Esophagus muscularis mucosa (tissue), 4 donors: ENCODE measurements at regions not wholly inside any gene's neighbourhood (a gene's known extent, or its start where the extent isn't known, plus 50 kb on each side); places are given as distances from the start of the nearest gene placed in this dataset.

Experiments
- DNase-seq: peaks from one replicate; pipeline ENCODE4 v3.0.0-alpha.2; 2017; ENCODE audit errors: extremely low spot score
- H3K27ac ChIP-seq, 4 donors: fragments of 200-600 bp; sonication (generic); replicated peaks in 1 of 4; 1 replicate in 3 of 4; 2 replicates in 1 of 4; pipeline ENCODE4 v1.5.1; 2016 to 2019; ENCODE audit warnings: mild to moderate bottlenecking in 1 of 4
- H3K27me3 ChIP-seq, 4 donors: fragments of 200-600 bp; sonication (generic); one replicate each; pipeline versions ENCODE4 v1.5.1 to v1.6.0; 2016 to 2019
- H3K36me3 ChIP-seq, 4 donors: fragments of 200-600 bp; sonication (generic); one replicate each; pipeline ENCODE4 v1.5.1; 2016 to 2019
- H3K4me1 ChIP-seq, 4 donors: fragments of 200-600 bp; sonication (generic); one replicate each; pipeline ENCODE4 v1.5.1; 2016 to 2019
- H3K4me3 ChIP-seq, 4 donors: fragments of 200-600 bp; sonication (generic); 1 replicate in 2 of 4; 2 replicates in 2 of 4; pipeline ENCODE4 v1.5.1; 2016 to 2019; ENCODE audit warnings: mild to moderate bottlenecking in 4 of 4, moderate library complexity in 1 of 4
- H3K9me3 ChIP-seq, 4 donors: fragments of 200-600 bp; sonication (generic); 1 replicate in 3 of 4; 2 replicates in 1 of 4; pipeline ENCODE4 v1.5.1; 2016 to 2019
- CTCF ChIP-seq, 3 experiments: fragments of 200-600 bp in 2 of 3; fragments of 450-650 bp in 1 of 3; sonication (generic) in 2 of 3; IDR thresholded peaks; one replicate each; pipeline ENCODE4 v1.5.1; 2017 to 2019; ENCODE audit warnings: antibody characterized with exemption in 3 of 3, mild to moderate bottlenecking in 2 of 3, moderate library complexity in 1 of 3
- EP300 ChIP-seq: sonication (generic); formaldehyde crosslinking; IDR thresholded peaks from one replicate; pipeline ENCODE4 v1.6.1; 2017; ENCODE audit warnings: antibody characterized with exemption
- POLR2A ChIP-seq: fragments of 450-650 bp; IDR thresholded peaks from one replicate; pipeline ENCODE4 v1.6.1; 2017; ENCODE audit warnings: antibody characterized with exemption, moderate library complexity, mild to moderate bottlenecking, low read depth
- POLR2AphosphoS5 ChIP-seq, 2 donors: sonication (generic); formaldehyde crosslinking; IDR thresholded peaks; one replicate each; pipeline ENCODE4 v1.6.1; 2017; ENCODE audit warnings: antibody characterized with exemption in 2 of 2
- WGBS: methylation state at CpG from one replicate; pipeline ENCODE4 v1.1.5; 2018; 5-methylcytosine and 5-hydroxymethylcytosine counted together
- intact Hi-C: fragments of 100-400 bp; cut with DNase I; formaldehyde crosslinking; loops from one replicate; pipeline ENCODE4 v1.15.1; 2023

GRCh38 chr7:24466168-24466768 lies 107.0 kb upstream of the PALS2 start:
- Histone ChIP-seq H3K4me1 (no peaks in the 10 kb centered on the region), H3K4me3 (no peak overlapping the region), H3K27ac (no peak overlapping the region), H3K9me3 (no peaks in the 10 kb centered on the region), H3K36me3 (no peaks in the 10 kb centered on the region), H3K27me3 (no peaks in the 10 kb centered on the region)
- 62% methylated on average over 3 of the region's 3 CpGs for WGBS
- TF ChIP-seq POLR2AphosphoS5 (IDR thresholded peaks at IDR 0.05) = no peak
- no peak for TF ChIP-seq POLR2A
- TF ChIP-seq CTCF (IDR thresholded peaks at IDR 0.05) = no peak
- TF ChIP-seq EP300 = no peak
- intact Hi-C loops = no loop called here
- no peak for DNase-seq

GRCh38 chr7:24469118-24469517 lies 104.1 kb upstream of the PALS2 start:
- Histone ChIP-seq H3K9me3 (no peaks in the 10 kb centered on the region), H3K27me3 (no peaks in the 10 kb centered on the region), H3K4me3 (no peak overlapping the region), H3K27ac (no peak overlapping the region), H3K4me1 (no peaks in the 10 kb centered on the region), H3K36me3 (no peaks in the 10 kb centered on the region)
- no peak for DNase-seq
- TF ChIP-seq CTCF (IDR thresholded peaks at IDR 0.05) (no peak), POLR2A (no peak), EP300 (no peak), POLR2AphosphoS5 (IDR thresholded peaks at IDR 0.05) (no peak)
- WGBS = 87% methylated on average over 2 of the region's 2 CpGs
- intact Hi-C loops = no loop called here

GRCh38 chr7:24472093-24472492 lies 101.2 kb upstream of the PALS2 start:
- no peaks in the 10 kb centered on the region for H3K9me3 ChIP-seq
- no peak overlapping the region for H3K4me3 ChIP-seq
- no peak for DNase-seq
- no peak for TF ChIP-seq CTCF (IDR thresholded peaks at IDR 0.05)
- no peak for TF ChIP-seq EP300
- intact Hi-C loops = no loop called here
- no peaks in the 10 kb centered on the region for H3K27me3 ChIP-seq
- peaks cover 0 to 7% (median 6%) of the 10 kb centered on the region in 4 donors for H3K4me1 ChIP-seq
- H3K27ac ChIP-seq = no peak overlapping the region
- WGBS = 89% methylated on average over 1 of the region's 1 CpG
- H3K36me3 ChIP-seq = no peaks in the 10 kb centered on the region

GRCh38 chr7:24475166-24475961 lies 97.9 kb upstream of the PALS2 start:
- H3K4me1 ChIP-seq = peaks cover 4 to 23% (median 20%) of the 10 kb centered on the region in 4 donors
- no peak overlapping the region for H3K4me3 ChIP-seq
- intact Hi-C loops = no loop called here
- no peaks in the 10 kb centered on the region for H3K9me3 ChIP-seq
- 76% methylated on average over 8 of the region's 8 CpGs for WGBS
- TF ChIP-seq POLR2A = no peak
- TF ChIP-seq POLR2AphosphoS5 (IDR thresholded peaks at IDR 0.05) = no peak
- no peak for TF ChIP-seq CTCF (IDR thresholded peaks at IDR 0.05)
- no peak for DNase-seq
- H3K27me3 ChIP-seq = no peaks in the 10 kb centered on the region
- no peak overlapping the region for H3K27ac ChIP-seq
- H3K36me3 ChIP-seq = no peaks in the 10 kb centered on the region

- H3K4me1 ChIP-seq = peaks cover 4 to 23% (median 20%) of the 10 kb centered on the region in 4 donors
Measured at GRCh38 chr7:24476227-24476626, 97.0 kb upstream of the PALS2 start.

More at GRCh38 chr7:24476227-24476626, 97.0 kb upstream of the PALS2 start:
- Histone ChIP-seq H3K36me3 (no peaks in the 10 kb centered on the region), H3K9me3 (no peaks in the 10 kb centered on the region), H3K27me3 (no peaks in the 10 kb centered on the region), H3K27ac (no peak overlapping the region), H3K4me3 (no peak overlapping the region)
- intact Hi-C loops = no loop called here
- 87% methylated on average over 6 of the region's 6 CpGs for WGBS
- DNase-seq = no peak
- TF ChIP-seq CTCF (IDR thresholded peaks at IDR 0.05) (no peak), POLR2AphosphoS5 (IDR thresholded peaks at IDR 0.05) (no peak), POLR2A (no peak), EP300 (no peak)
